GM10266 (cell line): ENCODE measurements at regions not wholly inside any gene's neighbourhood (a gene's known extent, or its start where the extent isn't known, plus 50 kb on each side); places are given as distances from the start of the nearest gene placed in this dataset.

Experiments used
- DNase-seq: peaks from one replicate; pipeline ENCODE4 v3.0.0; 2012; ENCODE audit errors: extremely low spot score
- CTCF ChIP-seq: IDR thresholded peaks from 2 replicates; pipeline ENCODE4 v1.5.1; 2012; ENCODE audit warnings: mild to moderate bottlenecking, low read depth; ENCODE audit not compliant: control insufficient read depth, insufficient read depth; ENCODE audit errors: missing control alignments

GRCh38 chr13:50731400-50731799 is 112.1 kb downstream of the DLEU7 start:
- TF ChIP-seq CTCF, result no peak
- no peak for DNase-seq

- no peak for DNase-seq
- no peak for TF ChIP-seq CTCF
Measured at GRCh38 chr13:50732712-50733111, 110.8 kb downstream of the DLEU7 start.

- no peak for TF ChIP-seq CTCF
- DNase-seq, result no peak
Measured at GRCh38 chr13:50733392-50733791, 110.1 kb downstream of the DLEU7 start.

GRCh38 chr13:50735071-50735470 is 108.4 kb downstream of the DLEU7 start:
- TF ChIP-seq CTCF, result no peak
- no peak for DNase-seq

- no peak for TF ChIP-seq CTCF
- no peak for DNase-seq
Measured at GRCh38 chr13:50740052-50740741, 103.3 kb downstream of the DLEU7 start.

- DNase-seq, result no peak
- TF ChIP-seq CTCF, result no peak
Measured at GRCh38 chr13:50742353-50742752, 101.1 kb downstream of the DLEU7 start.

GRCh38 chr13:50742968-50743367 is 100.5 kb downstream of the DLEU7 start:
- no peak for TF ChIP-seq CTCF
- DNase-seq, result no peak
